ENCODE measurements at regions not wholly inside any gene's neighbourhood (a gene's known extent, or its start where the extent isn't known, plus 50 kb on each side); places are given as distances from the start of the nearest gene placed in this dataset.

GRCh38 chr1:112778137-112778536 is 63.0 kb upstream of the PPM1J start:
- peaks cover 2% of the 10 kb centered on the region for H3K27me3 ChIP-seq (replicated peaks; ENCODE audit: control insufficient read depth, insufficient read depth, low read length)
- H3K4me1 ChIP-seq (ENCODE audit: control insufficient read depth, insufficient read depth, low read length) = no peaks in the 10 kb centered on the region
- no peaks in the 10 kb centered on the region for H3K36me3 ChIP-seq (ENCODE audit: control insufficient read depth, insufficient read depth, low read length, severe bottlenecking)
- no peak overlapping the region for H3K4me3 ChIP-seq (ENCODE audit: low read length)
- no peak overlapping the region for H3K9ac ChIP-seq (ENCODE audit: low read length)
- no peaks in the 10 kb centered on the region for H3K9me3 ChIP-seq (ENCODE audit: control insufficient read depth, low read length)
- DNase-seq (ENCODE audit: low read depth) = no peak

GRCh38 chr1:112776688-112777087 is 61.6 kb upstream of the PPM1J start:
- Histone ChIP-seq H3K9ac (ENCODE audit: low read length) (no peak overlapping the region), H3K4me1 (ENCODE audit: control insufficient read depth, insufficient read depth, low read length) (no peaks in the 10 kb centered on the region), H3K4me3 (ENCODE audit: low read length) (no peak overlapping the region), H3K9me3 (ENCODE audit: control insufficient read depth, low read length) (no peaks in the 10 kb centered on the region), H3K27me3 (replicated peaks; ENCODE audit: control insufficient read depth, insufficient read depth, low read length) (peaks cover 7% of the 10 kb centered on the region), H3K36me3 (ENCODE audit: control insufficient read depth, insufficient read depth, low read length, severe bottlenecking) (no peaks in the 10 kb centered on the region)
- DNase-seq (ENCODE audit: low read depth) = no peak

- H3K9me3 ChIP-seq (ENCODE audit: control insufficient read depth, low read length) = peaks cover 2% of the 10 kb centered on the region
- no peaks in the 10 kb centered on the region for H3K36me3 ChIP-seq (ENCODE audit: control insufficient read depth, insufficient read depth, low read length, severe bottlenecking)
- H3K4me1 ChIP-seq (ENCODE audit: control insufficient read depth, insufficient read depth, low read length) = no peaks in the 10 kb centered on the region
- H3K9ac ChIP-seq (ENCODE audit: low read length) = no peak overlapping the region
- peaks cover 13% of the 10 kb centered on the region for H3K27me3 ChIP-seq (replicated peaks; ENCODE audit: control insufficient read depth, insufficient read depth, low read length)
- no peak overlapping the region for H3K4me3 ChIP-seq (ENCODE audit: low read length)
- DNase-seq (ENCODE audit: low read depth) = no peak
These were observed 57.6 kb upstream of the PPM1J start for GRCh38 chr1:112772781-112773180.

GRCh38 chr1:112770724-112771123 is 55.6 kb upstream of the PPM1J start:
- DNase-seq (ENCODE audit: low read depth) = no peak
- no peaks in the 10 kb centered on the region for H3K4me1 ChIP-seq (ENCODE audit: control insufficient read depth, insufficient read depth, low read length)
- no peaks in the 10 kb centered on the region for H3K36me3 ChIP-seq (ENCODE audit: control insufficient read depth, insufficient read depth, low read length, severe bottlenecking)
- H3K9me3 ChIP-seq (ENCODE audit: control insufficient read depth, low read length) = peaks cover 5% of the 10 kb centered on the region
- no peak overlapping the region for H3K9ac ChIP-seq (ENCODE audit: low read length)
- H3K4me3 ChIP-seq (ENCODE audit: low read length) = no peak overlapping the region
- H3K27me3 ChIP-seq (replicated peaks; ENCODE audit: control insufficient read depth, insufficient read depth, low read length) = peaks cover 13% of the 10 kb centered on the region

- Histone ChIP-seq H3K27me3 (replicated peaks; ENCODE audit: control insufficient read depth, insufficient read depth, low read length) (peaks cover 13% of the 10 kb centered on the region), H3K36me3 (ENCODE audit: control insufficient read depth, insufficient read depth, low read length, severe bottlenecking) (no peaks in the 10 kb centered on the region)
- DNase-seq (ENCODE audit: low read depth) = no peak
These were observed 54.5 kb upstream of the PPM1J start for GRCh38 chr1:112769611-112770010.

GRCh38 chr1:112767646-112768045 is 52.5 kb upstream of the PPM1J start:
- DNase-seq (ENCODE audit: low read depth) = no peak
- Histone ChIP-seq H3K4me1 (ENCODE audit: control insufficient read depth, insufficient read depth, low read length) (peaks cover 5% of the 10 kb centered on the region), H3K9ac (ENCODE audit: low read length) (no peak overlapping the region), H3K9me3 (ENCODE audit: control insufficient read depth, low read length) (peaks cover 5% of the 10 kb centered on the region), H3K36me3 (ENCODE audit: control insufficient read depth, insufficient read depth, low read length, severe bottlenecking) (no peaks in the 10 kb centered on the region), H3K4me3 (ENCODE audit: low read length) (no peak overlapping the region), H3K27me3 (replicated peaks; ENCODE audit: control insufficient read depth, insufficient read depth, low read length) (peaks cover 12% of the 10 kb centered on the region)

More at GRCh38 chr1:112769611-112770010, 54.5 kb upstream of the PPM1J start:
- no peak overlapping the region for H3K4me3 ChIP-seq (ENCODE audit: low read length)
- no peak overlapping the region for H3K9ac ChIP-seq (ENCODE audit: low read length)
- no peaks in the 10 kb centered on the region for H3K4me1 ChIP-seq (ENCODE audit: control insufficient read depth, insufficient read depth, low read length)
- H3K9me3 ChIP-seq (ENCODE audit: control insufficient read depth, low read length) = peaks cover 5% of the 10 kb centered on the region

Data from adipocyte (in vitro differentiated cells).